WTC11 (cell line): ENCODE measurements at regions not wholly inside any gene's neighbourhood (a gene's known extent, or its start where the extent isn't known, plus 50 kb on each side); places are given as distances from the start of the nearest gene placed in this dataset.
A peak's percentile ranks its signal among the peaks of the same experiment; 100 is the strongest.

Experiments used
- ATAC-seq: fragments of 200-7000 bp; cut with Tn5 transposase; 2 replicates; pipeline ENCODE4 v1.10.0; 2021; ENCODE audit warnings: mild to moderate bottlenecking, moderate library complexity
- CTCF ChIA-PET: fragments of 300-600 bp; sonication (Branson Sonifier 250); formaldehyde crosslinking; loops from one replicate; lab custom pipeline; 2021; ENCODE audit warnings: antibody characterized with exemption; lab: Charles Lee
- POLR2A ChIA-PET: fragments of 350-600 bp; sonication (Branson Sonifier 250); formaldehyde crosslinking; loops from one replicate; lab custom pipeline; 2021; ENCODE audit warnings: antibody characterized with exemption; lab: Charles Lee
- DNase-seq: peaks from one replicate; pipeline ENCODE4 v3.0.0; 2021; ENCODE audit warnings: low spot score
- H3K27ac Mint-ChIP-seq: 2 replicates; pipeline ENCODE4 v1.8.0; 2021; ENCODE audit warnings: mixed read lengths
- H3K27me3 Mint-ChIP-seq: 2 replicates; pipeline ENCODE4 v1.8.0; 2021; ENCODE audit warnings: low read depth, mild to moderate bottlenecking, moderate library complexity, mixed read lengths
- H3K36me3 Mint-ChIP-seq: 2 replicates; pipeline ENCODE4 v1.8.0; 2021; ENCODE audit warnings: mixed read lengths
- H3K4me1 Mint-ChIP-seq: 2 replicates; pipeline ENCODE4 v1.8.0; 2022; ENCODE audit warnings: mixed read lengths
- H3K4me3 Mint-ChIP-seq: 2 replicates; pipeline ENCODE4 v1.8.0; 2021; ENCODE audit warnings: mild to moderate bottlenecking, moderate library complexity, mixed read lengths
- H3K9me3 Mint-ChIP-seq: 2 replicates; pipeline ENCODE4 v1.8.0; 2021; ENCODE audit warnings: mixed read lengths
- ATF1 ChIP-seq: sonication (generic); formaldehyde crosslinking; IDR thresholded peaks from 2 replicates; pipeline ENCODE4 v1.8.1; 2023; ENCODE audit warnings: mild to moderate bottlenecking, moderate library complexity, missing genetic modification reagents
- CREB1 ChIP-seq: sonication (generic); formaldehyde crosslinking; IDR thresholded peaks from 2 replicates; pipeline ENCODE4 v1.8.0; 2023; ENCODE audit warnings: mild to moderate bottlenecking, missing genetic modification reagents
- EMX1 ChIP-seq: fragments of 250-450 bp; sonication (Bioruptor Pico); IDR thresholded peaks from 2 replicates; pipeline ENCODE4 v1.8.0; 2021; ENCODE audit warnings: mild to moderate bottlenecking
- ESRRA ChIP-seq: sonication (generic); formaldehyde crosslinking; IDR thresholded peaks from 2 replicates; pipeline ENCODE4 v1.8.1; 2022; ENCODE audit warnings: mild to moderate bottlenecking, missing genetic modification reagents, borderline replicate concordance
- FOXK1 ChIP-seq: sonication (generic); formaldehyde crosslinking; IDR thresholded peaks from 2 replicates; pipeline ENCODE4 v1.8.0; 2022; ENCODE audit warnings: mild to moderate bottlenecking, moderate library complexity, missing genetic modification reagents
- GRHL2 ChIP-seq: fragments of 250-450 bp; sonication (Bioruptor Pico); IDR thresholded peaks from 2 replicates; pipeline ENCODE4 v1.8.0; 2022; ENCODE audit warnings: mild to moderate bottlenecking, moderate library complexity; ENCODE audit not compliant: insufficient replicate concordance, severe bottlenecking
- IRF2 ChIP-seq: sonication (generic); formaldehyde crosslinking; IDR thresholded peaks from 2 replicates; pipeline ENCODE4 v1.8.0; 2022; ENCODE audit warnings: low read depth, missing genetic modification reagents, borderline replicate concordance
- MAX ChIP-seq: sonication (generic); formaldehyde crosslinking; IDR thresholded peaks from 2 replicates; pipeline ENCODE4 v1.8.0; 2022; ENCODE audit warnings: mild to moderate bottlenecking, missing genetic modification reagents
- MYBL2 ChIP-seq: sonication (generic); formaldehyde crosslinking; IDR thresholded peaks from 2 replicates; pipeline ENCODE4 v1.8.1; 2023; ENCODE audit warnings: mild to moderate bottlenecking, moderate library complexity, missing genetic modification reagents
- NFATC4 ChIP-seq: fragments of 250-450 bp; sonication (Bioruptor Pico); IDR thresholded peaks from 2 replicates; pipeline ENCODE4 v1.9.0; 2021; ENCODE audit warnings: mild to moderate bottlenecking
- NFYB ChIP-seq: sonication (generic); formaldehyde crosslinking; conservative IDR thresholded peaks from 2 replicates; pipeline ENCODE4 v1.8.0; 2022; ENCODE audit warnings: low read depth, missing genetic modification reagents
- PRRX2 ChIP-seq: fragments of 250-450 bp; sonication (Bioruptor Pico); IDR thresholded peaks from 2 replicates; pipeline ENCODE4 v1.8.0; 2021; ENCODE audit warnings: mild to moderate bottlenecking
- RELA ChIP-seq: sonication (generic); formaldehyde crosslinking; IDR thresholded peaks from 2 replicates; pipeline ENCODE4 v1.8.1; 2022; ENCODE audit warnings: missing genetic modification reagents, mild to moderate bottlenecking, borderline replicate concordance
- SMAD4 ChIP-seq: sonication (generic); formaldehyde crosslinking; IDR thresholded peaks from 2 replicates; pipeline ENCODE4 v1.8.0; 2022; ENCODE audit warnings: mild to moderate bottlenecking, missing genetic modification reagents
- USF2 ChIP-seq: sonication (generic); formaldehyde crosslinking; IDR thresholded peaks from 2 replicates; pipeline ENCODE4 v1.8.1; 2023; ENCODE audit warnings: mild to moderate bottlenecking, missing genetic modification reagents, moderate library complexity
- ZNF121 ChIP-seq: sonication (generic); formaldehyde crosslinking; IDR thresholded peaks from 2 replicates; pipeline ENCODE4 v1.8.0; 2023; ENCODE audit warnings: missing genetic modification reagents
- ZNF138 ChIP-seq: sonication (generic); formaldehyde crosslinking; conservative IDR thresholded peaks from 2 replicates; pipeline ENCODE4 v1.8.1; 2022; ENCODE audit warnings: mild to moderate bottlenecking, moderate library complexity, missing genetic modification reagents
- ZNF263 ChIP-seq: sonication (generic); formaldehyde crosslinking; IDR thresholded peaks from 2 replicates; pipeline ENCODE4 v1.8.1; 2022; ENCODE audit warnings: low read depth, mild to moderate bottlenecking, moderate library complexity, missing genetic modification reagents
- ZNF416 ChIP-seq: fragments of 250-450 bp; sonication (Bioruptor Pico); IDR thresholded peaks from 2 replicates; pipeline ENCODE4 v1.9.0; 2021; ENCODE audit warnings: mild to moderate bottlenecking, inconsistent platforms
- ZNF423 ChIP-seq: fragments of 250-450 bp; sonication (Bioruptor Pico); IDR thresholded peaks from 2 replicates; pipeline ENCODE4 v2.1.2; 2022; ENCODE audit warnings: mild to moderate bottlenecking, moderate library complexity
- TF ChIP-seq, protein P1 (sequence below): sonication (generic); formaldehyde crosslinking; IDR thresholded peaks from 2 replicates; pipeline ENCODE4 v1.8.1; 2023; ENCODE audit warnings: mild to moderate bottlenecking, missing genetic modification reagents
- TF ChIP-seq, protein P2 (sequence below): sonication (generic); formaldehyde crosslinking; IDR thresholded peaks from 2 replicates; pipeline ENCODE4 v1.8.1; 2023; ENCODE audit warnings: mild to moderate bottlenecking, missing genetic modification reagents
- TF ChIP-seq, protein P3 (sequence below): sonication (generic); formaldehyde crosslinking; IDR thresholded peaks from 2 replicates; pipeline ENCODE4 v1.8.0; 2023; ENCODE audit warnings: mild to moderate bottlenecking, missing genetic modification reagents
- TF ChIP-seq, protein P4 (sequence below): sonication (generic); formaldehyde crosslinking; conservative IDR thresholded peaks from 2 replicates; pipeline ENCODE4 v1.8.1; 2022; ENCODE audit warnings: mild to moderate bottlenecking, missing genetic modification reagents

- no peaks in the 10 kb centered on the region for H3K9me3 Mint-ChIP-seq
- H3K4me3 Mint-ChIP-seq = no peak overlapping the region; the same call in 1 of the 2 replicates
- DNase-seq (peak; percentile 76), ATAC-seq (peak; percentile 90)
- TF ChIP-seq ATF1 (CRISPR knock-in tag) = no peak
- no peak for TF ChIP-seq ZNF416 (CRISPR knock-in tag)
- 0 out of 2 replicates have a peak, but pooled peaks have one; percentile 52 for TF ChIP-seq FOXK1 (CRISPR knock-in tag)
- TF ChIP-seq EMX1 (CRISPR knock-in tag) = no peak
- no peak for TF ChIP-seq ZNF263 (CRISPR knock-in tag)
- no peak for TF ChIP-seq RELA
- TF ChIP-seq IRF2 (CRISPR knock-in tag) = no peak
- no peak for TF ChIP-seq GRHL2 (CRISPR knock-in tag)
- peak; percentile 49; the same call in 1 of the 2 replicates for TF ChIP-seq ZNF423
- TF ChIP-seq USF2 (CRISPR knock-in tag) = peak; percentile 50; the same call in 1 of the 2 replicates
- peak; percentile 59; the same call in 1 of the 2 replicates for TF ChIP-seq ZNF121 (CRISPR knock-in tag)
- TF ChIP-seq, protein P1, sequence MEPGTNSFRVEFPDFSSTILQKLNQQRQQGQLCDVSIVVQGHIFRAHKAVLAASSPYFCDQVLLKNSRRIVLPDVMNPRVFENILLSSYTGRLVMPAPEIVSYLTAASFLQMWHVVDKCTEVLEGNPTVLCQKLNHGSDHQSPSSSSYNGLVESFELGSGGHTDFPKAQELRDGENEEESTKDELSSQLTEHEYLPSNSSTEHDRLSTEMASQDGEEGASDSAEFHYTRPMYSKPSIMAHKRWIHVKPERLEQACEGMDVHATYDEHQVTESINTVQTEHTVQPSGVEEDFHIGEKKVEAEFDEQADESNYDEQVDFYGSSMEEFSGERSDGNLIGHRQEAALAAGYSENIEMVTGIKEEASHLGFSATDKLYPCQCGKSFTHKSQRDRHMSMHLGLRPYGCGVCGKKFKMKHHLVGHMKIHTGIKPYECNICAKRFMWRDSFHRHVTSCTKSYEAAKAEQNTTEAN (CRISPR knock-in tag) = 0 out of 2 replicates have a peak, but pooled peaks have one; percentile 39
- no peak for TF ChIP-seq PRRX2
- TF ChIP-seq SMAD4 (CRISPR knock-in tag) = 0 out of 2 replicates have a peak, but pooled peaks have one; percentile 17
- POLR2A ChIA-PET = no interaction called here
- H3K36me3 Mint-ChIP-seq = no peaks in the 10 kb centered on the region; the same call in 1 of the 2 replicates
- CTCF ChIA-PET = interaction anchor here (1.0 to 1.8 kb wide), 7 partner anchors 11 to 196 kb away, joined by 3 to 7 read pairs (median 3); no protein-coding TSS in a partner anchor
- peaks cover 5% of the 10 kb centered on the region for H3K27me3 Mint-ChIP-seq
- peak overlapping the region; percentile 89 for H3K27ac Mint-ChIP-seq
- peaks cover 41% of the 10 kb centered on the region for H3K4me1 Mint-ChIP-seq
Measured at GRCh38 chr22:27474711-27475547, 326.6 kb downstream of the MN1 start.

DNA sequence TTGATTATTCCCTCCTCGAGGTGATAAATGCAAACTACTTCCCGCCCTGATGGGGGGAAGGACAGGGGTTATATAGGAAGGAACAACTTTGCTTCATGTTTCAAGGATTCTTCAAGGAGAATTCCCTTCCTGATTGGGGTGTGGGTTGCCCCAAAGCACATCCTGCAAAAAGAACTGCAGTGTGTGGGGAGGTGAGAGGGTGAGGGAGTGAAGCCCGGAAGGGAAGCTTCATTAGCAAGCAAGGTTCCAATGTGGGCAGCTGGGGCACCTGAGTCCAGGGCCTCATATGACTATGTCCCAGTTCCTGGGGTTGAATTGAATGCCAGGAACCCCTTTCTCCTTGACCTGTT is 326.0 kb downstream of the MN1 start:
- H3K4me1 Mint-ChIP-seq = peaks cover 47% of the 10 kb centered on the region
- CTCF ChIA-PET = interaction anchor here (1.0 to 1.8 kb wide), 5 partner anchors 11 to 195 kb away, joined by 3 to 6 read pairs (median 3); no protein-coding TSS in a partner anchor
- TF ChIP-seq ESRRA (no peak), MAX (CRISPR knock-in tag) (no peak), NFATC4 (CRISPR knock-in tag) (no peak), MYBL2 (CRISPR knock-in tag) (no peak), ZNF423 (no peak), USF2 (CRISPR knock-in tag) (no peak), ZNF138 (no peak), CREB1 (no peak), SMAD4 (CRISPR knock-in tag) (no peak), NFYB (CRISPR knock-in tag) (no peak)
- TF ChIP-seq, protein P2, sequence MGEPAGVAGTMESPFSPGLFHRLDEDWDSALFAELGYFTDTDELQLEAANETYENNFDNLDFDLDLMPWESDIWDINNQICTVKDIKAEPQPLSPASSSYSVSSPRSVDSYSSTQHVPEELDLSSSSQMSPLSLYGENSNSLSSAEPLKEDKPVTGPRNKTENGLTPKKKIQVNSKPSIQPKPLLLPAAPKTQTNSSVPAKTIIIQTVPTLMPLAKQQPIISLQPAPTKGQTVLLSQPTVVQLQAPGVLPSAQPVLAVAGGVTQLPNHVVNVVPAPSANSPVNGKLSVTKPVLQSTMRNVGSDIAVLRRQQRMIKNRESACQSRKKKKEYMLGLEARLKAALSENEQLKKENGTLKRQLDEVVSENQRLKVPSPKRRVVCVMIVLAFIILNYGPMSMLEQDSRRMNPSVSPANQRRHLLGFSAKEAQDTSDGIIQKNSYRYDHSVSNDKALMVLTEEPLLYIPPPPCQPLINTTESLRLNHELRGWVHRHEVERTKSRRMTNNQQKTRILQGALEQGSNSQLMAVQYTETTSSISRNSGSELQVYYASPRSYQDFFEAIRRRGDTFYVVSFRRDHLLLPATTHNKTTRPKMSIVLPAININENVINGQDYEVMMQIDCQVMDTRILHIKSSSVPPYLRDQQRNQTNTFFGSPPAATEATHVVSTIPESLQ (CRISPR knock-in tag) = no peak
- TF ChIP-seq, protein P3, sequence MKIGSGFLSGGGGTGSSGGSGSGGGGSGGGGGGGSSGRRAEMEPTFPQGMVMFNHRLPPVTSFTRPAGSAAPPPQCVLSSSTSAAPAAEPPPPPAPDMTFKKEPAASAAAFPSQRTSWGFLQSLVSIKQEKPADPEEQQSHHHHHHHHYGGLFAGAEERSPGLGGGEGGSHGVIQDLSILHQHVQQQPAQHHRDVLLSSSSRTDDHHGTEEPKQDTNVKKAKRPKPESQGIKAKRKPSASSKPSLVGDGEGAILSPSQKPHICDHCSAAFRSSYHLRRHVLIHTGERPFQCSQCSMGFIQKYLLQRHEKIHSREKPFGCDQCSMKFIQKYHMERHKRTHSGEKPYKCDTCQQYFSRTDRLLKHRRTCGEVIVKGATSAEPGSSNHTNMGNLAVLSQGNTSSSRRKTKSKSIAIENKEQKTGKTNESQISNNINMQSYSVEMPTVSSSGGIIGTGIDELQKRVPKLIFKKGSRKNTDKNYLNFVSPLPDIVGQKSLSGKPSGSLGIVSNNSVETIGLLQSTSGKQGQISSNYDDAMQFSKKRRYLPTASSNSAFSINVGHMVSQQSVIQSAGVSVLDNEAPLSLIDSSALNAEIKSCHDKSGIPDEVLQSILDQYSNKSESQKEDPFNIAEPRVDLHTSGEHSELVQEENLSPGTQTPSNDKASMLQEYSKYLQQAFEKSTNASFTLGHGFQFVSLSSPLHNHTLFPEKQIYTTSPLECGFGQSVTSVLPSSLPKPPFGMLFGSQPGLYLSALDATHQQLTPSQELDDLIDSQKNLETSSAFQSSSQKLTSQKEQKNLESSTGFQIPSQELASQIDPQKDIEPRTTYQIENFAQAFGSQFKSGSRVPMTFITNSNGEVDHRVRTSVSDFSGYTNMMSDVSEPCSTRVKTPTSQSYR (CRISPR knock-in tag) = no peak
- TF ChIP-seq, protein P4, sequence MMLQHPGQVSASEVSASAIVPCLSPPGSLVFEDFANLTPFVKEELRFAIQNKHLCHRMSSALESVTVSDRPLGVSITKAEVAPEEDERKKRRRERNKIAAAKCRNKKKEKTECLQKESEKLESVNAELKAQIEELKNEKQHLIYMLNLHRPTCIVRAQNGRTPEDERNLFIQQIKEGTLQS (CRISPR knock-in tag) = no peak

More for the DNA sequence above, 326.0 kb downstream of the MN1 start:
- H3K27me3 Mint-ChIP-seq = peaks cover 5% of the 10 kb centered on the region
- H3K4me3 Mint-ChIP-seq = no peak overlapping the region; the same call in 1 of the 2 replicates
- POLR2A ChIA-PET = interaction anchor here (0.5 kb wide), 1 partner anchor 9 kb away, joined by 3 read pairs; no protein-coding TSS in a partner anchor
- no peaks in the 10 kb centered on the region; the same call in 1 of the 2 replicates for H3K36me3 Mint-ChIP-seq
- no peak for DNase-seq
- peak overlapping the region; percentile 89 for H3K27ac Mint-ChIP-seq
- ATAC-seq = no peak
- no peaks in the 10 kb centered on the region for H3K9me3 Mint-ChIP-seq
